ENCODE measurements at regions not wholly inside any gene's neighbourhood (a gene's known extent, or its start where the extent isn't known, plus 50 kb on each side); places are given as distances from the start of the nearest gene placed in this dataset.

DNA sequence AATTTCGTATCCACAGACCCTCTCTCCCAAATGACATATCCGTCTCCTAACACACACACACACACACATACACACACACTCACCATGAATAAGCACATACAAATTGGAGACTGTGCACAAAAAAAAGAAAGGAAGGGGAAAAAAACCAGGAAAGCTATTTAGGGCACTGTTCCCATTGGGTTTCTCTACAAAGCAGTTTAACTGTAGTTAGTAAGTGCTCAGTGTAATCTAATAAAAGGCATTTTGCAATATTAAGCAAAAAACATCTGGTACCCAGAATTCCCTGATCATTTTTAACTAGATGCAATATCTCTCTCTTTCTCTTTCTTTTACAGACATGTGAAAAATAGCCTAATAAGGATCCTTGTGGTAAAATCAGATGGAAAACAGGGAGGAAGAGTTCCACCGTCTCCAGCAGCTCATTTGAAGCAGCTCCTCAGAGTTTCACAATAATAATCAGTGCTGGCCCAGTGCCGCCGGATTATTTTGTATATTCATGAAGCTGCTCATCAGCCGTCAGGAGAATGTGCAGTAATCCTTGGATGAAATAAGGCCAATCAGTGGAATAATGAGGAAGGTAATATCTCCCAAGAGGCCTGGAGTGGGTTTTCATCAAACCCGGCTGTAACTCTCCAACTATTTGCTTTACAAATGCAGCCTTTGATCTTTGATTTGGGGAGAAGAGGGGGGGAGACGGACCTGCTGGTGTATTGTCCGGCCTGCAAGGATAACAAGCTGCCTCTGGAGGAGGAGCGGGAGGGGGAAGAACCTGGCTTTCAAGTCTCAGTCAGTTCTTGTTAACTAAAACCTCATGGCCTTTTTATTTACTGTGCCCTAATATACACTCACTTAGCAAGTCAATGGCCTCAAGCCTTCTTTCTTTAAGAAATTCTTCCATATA lies 227.6 kb upstream of the SMIM21 start:
- TF ChIP-seq, protein P1, sequence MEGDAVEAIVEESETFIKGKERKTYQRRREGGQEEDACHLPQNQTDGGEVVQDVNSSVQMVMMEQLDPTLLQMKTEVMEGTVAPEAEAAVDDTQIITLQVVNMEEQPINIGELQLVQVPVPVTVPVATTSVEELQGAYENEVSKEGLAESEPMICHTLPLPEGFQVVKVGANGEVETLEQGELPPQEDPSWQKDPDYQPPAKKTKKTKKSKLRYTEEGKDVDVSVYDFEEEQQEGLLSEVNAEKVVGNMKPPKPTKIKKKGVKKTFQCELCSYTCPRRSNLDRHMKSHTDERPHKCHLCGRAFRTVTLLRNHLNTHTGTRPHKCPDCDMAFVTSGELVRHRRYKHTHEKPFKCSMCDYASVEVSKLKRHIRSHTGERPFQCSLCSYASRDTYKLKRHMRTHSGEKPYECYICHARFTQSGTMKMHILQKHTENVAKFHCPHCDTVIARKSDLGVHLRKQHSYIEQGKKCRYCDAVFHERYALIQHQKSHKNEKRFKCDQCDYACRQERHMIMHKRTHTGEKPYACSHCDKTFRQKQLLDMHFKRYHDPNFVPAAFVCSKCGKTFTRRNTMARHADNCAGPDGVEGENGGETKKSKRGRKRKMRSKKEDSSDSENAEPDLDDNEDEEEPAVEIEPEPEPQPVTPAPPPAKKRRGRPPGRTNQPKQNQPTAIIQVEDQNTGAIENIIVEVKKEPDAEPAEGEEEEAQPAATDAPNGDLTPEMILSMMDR (IDR thresholded peaks at IDR 0.05) = no peak
- TF ChIP-seq EZH2 (IDR thresholded peaks at IDR 0.05) = no peak
